Keratinocyte (primary cell): ENCODE measurements at regions not wholly inside any gene's neighbourhood (a gene's known extent, or its start where the extent isn't known, plus 50 kb on each side); places are given as distances from the start of the nearest gene placed in this dataset.

ENCODE experiments used
- CTCF ChIP-seq, 3 experiments: IDR thresholded peaks in 1 of 3; conservative IDR thresholded peaks in 1 of 3; optimal IDR thresholded peaks in 1 of 3; 2 replicates in 2 of 3; 3 replicates in 1 of 3; pipeline versions ENCODE3 to v1.5.1; 2011; ENCODE audit warnings: low read length in 3 of 3, mild to moderate bottlenecking in 3 of 3, moderate library complexity in 2 of 3, control low read depth in 1 of 3, inconsistent platforms in 1 of 3; ENCODE audit not compliant: insufficient read depth in 2 of 3; ENCODE audit errors: extremely low read depth in 1 of 3
- EZH2 ChIP-seq: IDR thresholded peaks from one replicate; pipeline ENCODE4 v1.6.1; 2012; ENCODE audit warnings: inconsistent platforms, mild to moderate bottlenecking, low read length, moderate library complexity

- TF ChIP-seq CTCF (optimal IDR thresholded peaks at IDR 0.05 in 1 of 3, IDR thresholded peaks at IDR 0.05 in 1 of 3, conservative IDR thresholded peaks at IDR 0.05 in 1 of 3; ENCODE audit: extremely low read depth in 1 of 3, insufficient read depth in 2 of 3, low read length in 3 of 3), result no peak
- no peak for TF ChIP-seq EZH2
These were observed 238.0 kb upstream of the LRIG1 start for GRCh38 chr3:66738625-66739365.
